DOHH2 (cell line): ENCODE measurements at regions not wholly inside any gene's neighbourhood (a gene's known extent, or its start where the extent isn't known, plus 50 kb on each side); places are given as distances from the start of the nearest gene placed in this dataset.

Experiments used
- H3F3A ChIP-seq: fragments of 200-600 bp; sonication (generic), shearing (Covaris generic); 2 replicates; pipeline ENCODE4 v1.6.0; 2016; ENCODE audit warnings: antibody characterized with exemption, mild to moderate bottlenecking; ENCODE audit not compliant: control insufficient read depth, insufficient read depth
- H3K27ac ChIP-seq: fragments of 200-600 bp; sonication (generic); 2 replicates; pipeline ENCODE4 v1.5.1; 2014; ENCODE audit warnings: low read depth, mild to moderate bottlenecking, low read length, moderate library complexity
- H3K27me3 ChIP-seq: fragments of 200-600 bp; sonication (generic); 2 replicates; pipeline ENCODE4 v1.6.1; 2014; ENCODE audit warnings: mild to moderate bottlenecking, low read length, mixed read lengths; ENCODE audit not compliant: control insufficient read depth
- H3K36me3 ChIP-seq: fragments of 200-600 bp; sonication (generic); 2 replicates; pipeline ENCODE4 v1.6.1; 2014; ENCODE audit warnings: mild to moderate bottlenecking, low read length, moderate library complexity, mixed read lengths; ENCODE audit not compliant: control insufficient read depth
- H3K4me1 ChIP-seq: fragments of 200-600 bp; sonication (generic); 2 replicates; pipeline ENCODE4 v1.6.1; 2014; ENCODE audit warnings: mild to moderate bottlenecking, low read length, mixed read lengths; ENCODE audit not compliant: control insufficient read depth
- H3K4me2 ChIP-seq: fragments of 200-600 bp; sonication (generic); 2 replicates; pipeline ENCODE4 v1.6.0; 2014; ENCODE audit warnings: mild to moderate bottlenecking, low read length, moderate library complexity
- H3K4me3 ChIP-seq: fragments of 200-600 bp; sonication (generic); 2 replicates; pipeline ENCODE4 v1.5.1; 2014; ENCODE audit warnings: mild to moderate bottlenecking, low read length, mixed read lengths
- H3K79me2 ChIP-seq: fragments of 200-600 bp; sonication (generic); 2 replicates; pipeline ENCODE4 v1.6.1; 2014; ENCODE audit warnings: mild to moderate bottlenecking, low read length, mixed read lengths; ENCODE audit not compliant: control insufficient read depth
- H3K9me2 ChIP-seq: fragments of 200-600 bp; sonication (generic); replicated peaks from 2 replicates; pipeline ENCODE4 v1.6.1; 2014; ENCODE audit warnings: mild to moderate bottlenecking, low read length, mixed read lengths; ENCODE audit not compliant: control insufficient read depth
- H3K9me3 ChIP-seq: fragments of 200-600 bp; sonication (generic); 2 replicates; pipeline ENCODE4 v1.6.1; 2014; ENCODE audit warnings: antibody characterized with exemption, low read length, mixed read lengths; ENCODE audit not compliant: control insufficient read depth, insufficient read depth
- H4K20me1 ChIP-seq: fragments of 200-600 bp; sonication (generic); 2 replicates; pipeline ENCODE4 v1.6.0; 2014; ENCODE audit warnings: low read depth, mild to moderate bottlenecking, antibody characterized with exemption, low read length, moderate library complexity; ENCODE audit not compliant: control insufficient read depth, insufficient read depth
- CTCF ChIP-seq: fragments of 200-600 bp; sonication (generic); IDR thresholded peaks from one replicate; pipeline ENCODE4 v1.5.1; 2014; ENCODE audit warnings: antibody characterized with exemption, mild to moderate bottlenecking, low read depth, low read length; ENCODE audit not compliant: poor library complexity, severe bottlenecking
- EZH2phosphoT487 ChIP-seq: fragments of 200-600 bp; sonication (generic); IDR thresholded peaks from 2 replicates; pipeline ENCODE4 v1.6.1; 2017; ENCODE audit warnings: borderline replicate concordance, mild to moderate bottlenecking, antibody characterized with exemption, low read length, moderate library complexity, mixed read lengths

GRCh38 chr5:107058803-107059202 is 611.9 kb downstream of the EFNA5 start:
- Histone ChIP-seq H4K20me1 (no peaks in the 10 kb centered on the region), H3F3A (no peaks in the 10 kb centered on the region), H3K36me3 (no peaks in the 10 kb centered on the region), H3K27ac (no peak overlapping the region), H3K4me2 (no peak overlapping the region), H3K79me2 (no peaks in the 10 kb centered on the region), H3K9me2 (no peaks in the 10 kb centered on the region), H3K4me1 (no peaks in the 10 kb centered on the region), H3K27me3 (no peaks in the 10 kb centered on the region), H3K9me3 (no peaks in the 10 kb centered on the region), H3K4me3 (no peak overlapping the region)
- TF ChIP-seq CTCF (no peak), EZH2phosphoT487 (no peak)

GRCh38 chr5:107058235-107058634 is 612.5 kb downstream of the EFNA5 start:
- H3K27me3 ChIP-seq: no peaks in the 10 kb centered on the region
- no peaks in the 10 kb centered on the region for H3K4me1 ChIP-seq
- H3K9me3 ChIP-seq: no peaks in the 10 kb centered on the region
- TF ChIP-seq CTCF: no peak
- TF ChIP-seq EZH2phosphoT487: no peak
- no peaks in the 10 kb centered on the region for H3K9me2 ChIP-seq
- H4K20me1 ChIP-seq: no peaks in the 10 kb centered on the region
- H3K79me2 ChIP-seq: no peaks in the 10 kb centered on the region
- H3K4me3 ChIP-seq: no peak overlapping the region
- no peaks in the 10 kb centered on the region for H3F3A ChIP-seq
- no peak overlapping the region for H3K27ac ChIP-seq
- no peak overlapping the region for H3K4me2 ChIP-seq
- no peaks in the 10 kb centered on the region for H3K36me3 ChIP-seq

GRCh38 chr5:107056278-107056677 is 614.5 kb downstream of the EFNA5 start:
- Histone ChIP-seq H3K4me1 (no peaks in the 10 kb centered on the region), H3K79me2 (no peaks in the 10 kb centered on the region)
- TF ChIP-seq EZH2phosphoT487: no peak
- TF ChIP-seq CTCF: no peak

GRCh38 chr5:107047048-107047447 is 623.7 kb downstream of the EFNA5 start:
- H3K4me3 ChIP-seq: no peak overlapping the region
- H3K9me2 ChIP-seq: no peaks in the 10 kb centered on the region
- no peaks in the 10 kb centered on the region for H3K4me1 ChIP-seq
- no peaks in the 10 kb centered on the region for H3F3A ChIP-seq
- TF ChIP-seq EZH2phosphoT487 (no peak), CTCF (no peak)
- no peaks in the 10 kb centered on the region for H3K79me2 ChIP-seq
- no peaks in the 10 kb centered on the region for H3K27me3 ChIP-seq
- no peaks in the 10 kb centered on the region for H3K36me3 ChIP-seq
- no peak overlapping the region for H3K27ac ChIP-seq
- no peak overlapping the region for H3K4me2 ChIP-seq
- no peaks in the 10 kb centered on the region for H4K20me1 ChIP-seq
- no peaks in the 10 kb centered on the region for H3K9me3 ChIP-seq

More at GRCh38 chr5:107056278-107056677, 614.5 kb downstream of the EFNA5 start:
- Histone ChIP-seq H4K20me1 (no peaks in the 10 kb centered on the region), H3K9me2 (no peaks in the 10 kb centered on the region), H3K4me3 (no peak overlapping the region), H3K36me3 (no peaks in the 10 kb centered on the region), H3F3A (no peaks in the 10 kb centered on the region), H3K4me2 (no peak overlapping the region), H3K27ac (no peak overlapping the region), H3K27me3 (no peaks in the 10 kb centered on the region), H3K9me3 (no peaks in the 10 kb centered on the region)
